Activated effector memory CD4-positive, alpha-beta T cell treated with anti-CD3 and anti-CD28 coated beads, Interleukin-2, amount 50 U/mL, for 16 hours (primary cell): ENCODE measurements at regions not wholly inside any gene's neighbourhood (a gene's known extent, or its start where the extent isn't known, plus 50 kb on each side); places are given as distances from the start of the nearest gene placed in this dataset.
"Not testable (repeated sequence)": the region's sequence is repeated elsewhere in the genome, so short reads cannot be mapped to it uniquely, and the experiment has no call there.

Source experiments
- DNase-seq: peaks from one replicate; pipeline ENCODE4 v3.0.0-alpha.2; 2020

- DNase-seq = no peak
Observed at GRCh38 chr1:221862971-221863370, 121.1 kb upstream of the DUSP10 start.

GRCh38 chr1:221858818-221859611 lies 117.1 kb upstream of the DUSP10 start:
- no peak for DNase-seq

GRCh38 chr1:221857094-221857444 lies 115.2 kb upstream of the DUSP10 start:
- DNase-seq = not testable (repeated sequence)

- DNase-seq = no peak
Observed at GRCh38 chr1:221856228-221857093, 114.6 kb upstream of the DUSP10 start.

GRCh38 chr1:221855156-221855555 lies 113.3 kb upstream of the DUSP10 start:
- no peak for DNase-seq

GRCh38 chr1:221851336-221851735 lies 109.4 kb upstream of the DUSP10 start:
- no peak for DNase-seq

GRCh38 chr1:221850470-221851187 lies 108.7 kb upstream of the DUSP10 start:
- no peak for DNase-seq

- no peak for DNase-seq
Observed at GRCh38 chr1:221849897-221850296, 108.0 kb upstream of the DUSP10 start.

GRCh38 chr1:221849110-221849509 lies 107.2 kb upstream of the DUSP10 start:
- DNase-seq = no peak

- DNase-seq = no peak
Observed at GRCh38 chr1:221847676-221848075, 105.8 kb upstream of the DUSP10 start.

- DNase-seq = no peak
Observed at GRCh38 chr1:221845650-221846371, 103.9 kb upstream of the DUSP10 start.

- no peak for DNase-seq
Observed at GRCh38 chr1:221841983-221842335, 100.1 kb upstream of the DUSP10 start.

- DNase-seq = no peak
Observed at GRCh38 chr1:221841251-221841982, 99.5 kb upstream of the DUSP10 start.

GRCh38 chr1:221840511-221841243 lies 98.8 kb upstream of the DUSP10 start:
- DNase-seq = no peak

- DNase-seq = peak; percentile 91
Observed at GRCh38 chr1:221839782-221840395, 98.0 kb upstream of the DUSP10 start.

- no peak for DNase-seq
Observed at GRCh38 chr1:221839321-221839720, 97.4 kb upstream of the DUSP10 start.

GRCh38 chr1:221837896-221838295 lies 96.0 kb upstream of the DUSP10 start:
- no peak for DNase-seq

- DNase-seq = no peak
Observed at GRCh38 chr1:221834698-221835513, 93.0 kb upstream of the DUSP10 start.

GRCh38 chr1:221832617-221833016 lies 90.7 kb upstream of the DUSP10 start:
- DNase-seq = no peak

- no peak for DNase-seq
Observed at GRCh38 chr1:221832151-221832550, 90.3 kb upstream of the DUSP10 start.
